GM21390 (cell line): ENCODE measurements at regions not wholly inside any gene's neighbourhood (a gene's known extent, or its start where the extent isn't known, plus 50 kb on each side); places are given as distances from the start of the nearest gene placed in this dataset.

Experiments
- ATAC-seq: cut with Tn5 transposase; IDR thresholded peaks from one replicate; pipeline ENCODE4 v1.9.1; 2021; ENCODE audit not compliant: unreplicated experiment

GRCh38 chr14:41409806-41410205 is 196.9 kb upstream of the LRFN5 start:
- ATAC-seq = no peak

GRCh38 chr14:41404126-41404525 is 202.6 kb upstream of the LRFN5 start:
- ATAC-seq = no peak

- no peak for ATAC-seq
These were observed 203.3 kb upstream of the LRFN5 start for GRCh38 chr14:41403360-41403759.

- no peak for ATAC-seq
These were observed 208.8 kb upstream of the LRFN5 start for GRCh38 chr14:41397926-41398325.

GRCh38 chr14:41393512-41393911 is 213.2 kb upstream of the LRFN5 start:
- ATAC-seq = no peak

- no peak for ATAC-seq
These were observed 214.4 kb upstream of the LRFN5 start for GRCh38 chr14:41392226-41392625.

GRCh38 chr14:41389355-41389754 is 217.3 kb upstream of the LRFN5 start:
- no peak for ATAC-seq

- no peak for ATAC-seq
These were observed 220.9 kb upstream of the LRFN5 start for GRCh38 chr14:41385797-41386196.

- ATAC-seq = no peak
These were observed 226.7 kb upstream of the LRFN5 start for GRCh38 chr14:41380017-41380416.

- ATAC-seq = no peak
These were observed 228.2 kb upstream of the LRFN5 start for GRCh38 chr14:41378526-41378925.

GRCh38 chr14:41377932-41378331 is 228.7 kb upstream of the LRFN5 start:
- no peak for ATAC-seq

- ATAC-seq = no peak
These were observed 232.6 kb upstream of the LRFN5 start for GRCh38 chr14:41374092-41374491.

- ATAC-seq = no peak
These were observed 244.5 kb upstream of the LRFN5 start for GRCh38 chr14:41362139-41362538.

- ATAC-seq = no peak
These were observed 246.6 kb upstream of the LRFN5 start for GRCh38 chr14:41360126-41360525.

GRCh38 chr14:41355866-41356265 is 250.8 kb upstream of the LRFN5 start:
- no peak for ATAC-seq

- no peak for ATAC-seq
These were observed 256.2 kb upstream of the LRFN5 start for GRCh38 chr14:41350476-41350875.

GRCh38 chr14:41349289-41349910 is 257.3 kb upstream of the LRFN5 start:
- no peak for ATAC-seq

GRCh38 chr14:41343857-41344256 is 262.8 kb upstream of the LRFN5 start:
- ATAC-seq = no peak

GRCh38 chr14:41313196-41313595 is 293.5 kb upstream of the LRFN5 start:
- no peak for ATAC-seq

GRCh38 chr14:41303506-41303905 is 303.2 kb upstream of the LRFN5 start:
- no peak for ATAC-seq

- no peak for ATAC-seq
These were observed 303.9 kb upstream of the LRFN5 start for GRCh38 chr14:41302776-41303175.

GRCh38 chr14:41299924-41300323 is 306.8 kb upstream of the LRFN5 start:
- ATAC-seq = no peak

GRCh38 chr14:41298328-41298690 is 308.4 kb upstream of the LRFN5 start:
- ATAC-seq = no peak
